ENCODE measurements at regions not wholly inside any gene's neighbourhood (a gene's known extent, or its start where the extent isn't known, plus 50 kb on each side); places are given as distances from the start of the nearest gene placed in this dataset.
"Not testable (repeated sequence)": the region's sequence is repeated elsewhere in the genome, so short reads cannot be mapped to it uniquely, and the experiment has no call there.

- DNase-seq (ENCODE audit: low read depth in 2 of 2): no peak
Measured at GRCh38 chr2:150101947-150102346, 385.5 kb downstream of the RND3 start.

- no peak for DNase-seq (ENCODE audit: low read depth in 2 of 2)
Measured at GRCh38 chr2:150100834-150101233, 386.6 kb downstream of the RND3 start.

- DNase-seq (ENCODE audit: low read depth in 2 of 2): no peak
Measured at GRCh38 chr2:150100336-150100735, 387.1 kb downstream of the RND3 start.

GRCh38 chr2:150099805-150100204 is 387.7 kb downstream of the RND3 start:
- no peak for DNase-seq (ENCODE audit: low read depth in 2 of 2)

- no peak for DNase-seq (ENCODE audit: low read depth in 2 of 2)
Measured at GRCh38 chr2:150097901-150098531, 389.5 kb downstream of the RND3 start.

GRCh38 chr2:150097402-150097801 is 390.1 kb downstream of the RND3 start:
- DNase-seq (ENCODE audit: low read depth in 2 of 2): no peak

- no peak for DNase-seq (ENCODE audit: low read depth in 2 of 2)
Measured at GRCh38 chr2:150095361-150096095, 391.9 kb downstream of the RND3 start.

GRCh38 chr2:150091846-150092245 is 395.6 kb downstream of the RND3 start:
- no peak for DNase-seq (ENCODE audit: low read depth in 2 of 2)

- no peak for DNase-seq (ENCODE audit: low read depth in 2 of 2)
Measured at GRCh38 chr2:150090031-150090430, 397.4 kb downstream of the RND3 start.

- DNase-seq (ENCODE audit: low read depth in 2 of 2): no peak
Measured at GRCh38 chr2:150088538-150088937, 398.9 kb downstream of the RND3 start.

GRCh38 chr2:150085478-150085877 is 402.0 kb downstream of the RND3 start:
- DNase-seq (ENCODE audit: low read depth in 2 of 2): no peak

GRCh38 chr2:150081775-150082481 is 405.5 kb downstream of the RND3 start:
- DNase-seq (ENCODE audit: low read depth in 2 of 2): no peak

GRCh38 chr2:150076281-150076680 is 411.2 kb downstream of the RND3 start:
- DNase-seq (ENCODE audit: low read depth in 2 of 2): no peak

GRCh38 chr2:150075831-150076230 is 411.6 kb downstream of the RND3 start:
- DNase-seq (ENCODE audit: low read depth in 2 of 2): no peak

- DNase-seq (ENCODE audit: low read depth in 2 of 2): no peak
Measured at GRCh38 chr2:150066490-150066889, 421.0 kb downstream of the RND3 start.

- DNase-seq (ENCODE audit: low read depth in 2 of 2): no peak
Measured at GRCh38 chr2:150063931-150064548, 423.4 kb downstream of the RND3 start.

GRCh38 chr2:150063432-150063889 is 424.0 kb downstream of the RND3 start:
- DNase-seq (ENCODE audit: low read depth in 2 of 2): no peak

GRCh38 chr2:150062416-150062815 is 425.1 kb downstream of the RND3 start:
- DNase-seq (ENCODE audit: low read depth in 2 of 2): no peak

GRCh38 chr2:150060341-150060740 is 427.1 kb downstream of the RND3 start:
- no peak for DNase-seq (ENCODE audit: low read depth in 2 of 2)

- not testable (repeated sequence) for DNase-seq (ENCODE audit: low read depth in 2 of 2)
Measured at GRCh38 chr2:150059676-150060075, 427.8 kb downstream of the RND3 start.

- DNase-seq (ENCODE audit: low read depth in 2 of 2): no peak
Measured at GRCh38 chr2:150052457-150052856, 435.0 kb downstream of the RND3 start.

GRCh38 chr2:150051004-150051403 is 436.5 kb downstream of the RND3 start:
- no peak for DNase-seq (ENCODE audit: low read depth in 2 of 2)
